SU-DHL-6 (cell line): ENCODE measurements at regions not wholly inside any gene's neighbourhood (a gene's known extent, or its start where the extent isn't known, plus 50 kb on each side); places are given as distances from the start of the nearest gene placed in this dataset.

Experiments
- H2AFZ ChIP-seq: fragments of 200-600 bp; sonication (generic); 2 replicates; pipeline ENCODE4 v1.6.1; 2014; ENCODE audit warnings: low read depth, mild to moderate bottlenecking, moderate library complexity, mixed read lengths, antibody characterized with exemption, low read length; ENCODE audit not compliant: severe bottlenecking
- H3F3A ChIP-seq: fragments of 200-600 bp; shearing (Covaris generic); 2 replicates; pipeline ENCODE4 v1.6.0; 2016; ENCODE audit warnings: antibody characterized with exemption, mild to moderate bottlenecking; ENCODE audit not compliant: insufficient read depth
- H3K27ac ChIP-seq: fragments of 200-600 bp; sonication (generic); 2 replicates; pipeline ENCODE4 v1.5.1; 2016; ENCODE audit warnings: low read depth, mild to moderate bottlenecking, low read length, moderate library complexity, mixed read lengths
- H3K27me3 ChIP-seq: fragments of 200-600 bp; sonication (generic), shearing (Covaris generic); 2 replicates; pipeline ENCODE4 v1.6.0; 2014; ENCODE audit warnings: mild to moderate bottlenecking, low read length
- H3K36me3 ChIP-seq: fragments of 200-600 bp; sonication (generic); 2 replicates; pipeline ENCODE4 v1.6.1; 2014; ENCODE audit warnings: mild to moderate bottlenecking, low read length, mixed read lengths
- H3K4me2 ChIP-seq: fragments of 300-600, 200-600 bp; shearing (Covaris generic), sonication (generic); 2 replicates; pipeline ENCODE4 v1.6.0; 2014; ENCODE audit warnings: low read length, low read depth, mild to moderate bottlenecking; ENCODE audit not compliant: poor library complexity, severe bottlenecking
- H3K4me3 ChIP-seq: fragments of 200-600 bp; sonication (generic); 2 replicates; pipeline ENCODE4 v1.5.1; 2014; ENCODE audit warnings: antibody characterized with exemption, low read length, mild to moderate bottlenecking, mixed read lengths; ENCODE audit not compliant: insufficient read depth, poor library complexity, severe bottlenecking
- H3K79me2 ChIP-seq: fragments of 200-600 bp; sonication (generic); 2 replicates; pipeline ENCODE4 v1.6.1; 2014; ENCODE audit warnings: mild to moderate bottlenecking, low read length, moderate library complexity; ENCODE audit not compliant: insufficient read depth
- H3K9ac ChIP-seq: fragments of 200-600 bp; sonication (generic); 2 replicates; pipeline ENCODE4 v1.7.0; 2014; ENCODE audit warnings: mild to moderate bottlenecking, low read length
- H3K9me2 ChIP-seq: fragments of 200-600 bp; sonication (generic); replicated peaks from 2 replicates; pipeline ENCODE4 v1.6.1; 2014; ENCODE audit warnings: low read length; ENCODE audit not compliant: insufficient read depth
- H3K9me3 ChIP-seq: fragments of 200-600 bp; sonication (generic); 2 replicates; pipeline ENCODE4 v1.6.1; 2014; ENCODE audit warnings: low read length, mixed read lengths; ENCODE audit not compliant: insufficient read depth
- H4K20me1 ChIP-seq: fragments of 200-600 bp; sonication (generic); 2 replicates; pipeline ENCODE4 v1.6.1; 2014; ENCODE audit warnings: low read depth, mild to moderate bottlenecking, antibody characterized with exemption, low read length, moderate library complexity, mixed read lengths
- CTCF ChIP-seq: fragments of 200-600 bp; sonication (generic); IDR thresholded peaks from one replicate; pipeline ENCODE4 v1.5.1; 2017; ENCODE audit warnings: antibody characterized with exemption, mild to moderate bottlenecking, low read length, moderate library complexity; ENCODE audit not compliant: insufficient read depth, poor library complexity, severe bottlenecking
- EZH2phosphoT487 ChIP-seq: fragments of 200-600 bp; sonication (generic), shearing (Covaris generic); conservative IDR thresholded peaks from 2 replicates; pipeline ENCODE4 v1.6.1; 2018; ENCODE audit warnings: mild to moderate bottlenecking, antibody characterized with exemption, low read length, moderate library complexity, mixed read lengths

GRCh38 chr14:86892152-86892956 is 1100.6 kb downstream of the GALC start:
- Histone ChIP-seq H2AFZ (no peak overlapping the region), H3K4me2 (no peak overlapping the region), H3K9me2 (no peaks in the 10 kb centered on the region), H4K20me1 (no peaks in the 10 kb centered on the region), H3K27ac (no peak overlapping the region), H3K4me3 (no peak overlapping the region), H3K36me3 (no peaks in the 10 kb centered on the region), H3K9me3 (no peaks in the 10 kb centered on the region), H3K27me3 (no peaks in the 10 kb centered on the region), H3K79me2 (no peaks in the 10 kb centered on the region), H3K9ac (no peak overlapping the region), H3F3A (no peaks in the 10 kb centered on the region)
- no peak for TF ChIP-seq EZH2phosphoT487
- no peak for TF ChIP-seq CTCF

- H3K9me3 ChIP-seq, result no peaks in the 10 kb centered on the region
- no peak overlapping the region for H3K4me2 ChIP-seq
- no peaks in the 10 kb centered on the region for H4K20me1 ChIP-seq
- H3K79me2 ChIP-seq, result no peaks in the 10 kb centered on the region
- no peak overlapping the region for H2AFZ ChIP-seq
- H3F3A ChIP-seq, result no peaks in the 10 kb centered on the region
- no peak overlapping the region for H3K27ac ChIP-seq
- TF ChIP-seq CTCF (no peak), EZH2phosphoT487 (no peak)
- no peak overlapping the region for H3K4me3 ChIP-seq
- no peaks in the 10 kb centered on the region for H3K27me3 ChIP-seq
- no peaks in the 10 kb centered on the region for H3K9me2 ChIP-seq
- H3K9ac ChIP-seq, result no peak overlapping the region
- no peaks in the 10 kb centered on the region for H3K36me3 ChIP-seq
Measured at GRCh38 chr14:86885280-86885679, 1107.7 kb downstream of the GALC start.

DNA sequence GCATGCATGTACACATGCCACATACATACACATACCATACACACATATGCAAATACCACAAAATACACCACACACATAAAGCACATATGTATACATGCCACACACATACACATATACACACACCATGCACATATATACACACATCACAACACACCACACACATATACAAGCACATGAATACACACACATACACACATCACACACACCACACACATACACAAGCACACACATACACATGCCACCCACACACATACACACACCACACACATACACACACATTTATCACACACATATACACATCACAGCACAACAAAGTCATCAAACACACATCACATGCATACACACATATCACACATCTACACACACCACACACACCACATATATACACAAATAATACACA is 1108.5 kb downstream of the GALC start:
- Histone ChIP-seq H3K9ac (no peak overlapping the region), H3K27me3 (no peaks in the 10 kb centered on the region), H2AFZ (no peak overlapping the region), H3K79me2 (no peaks in the 10 kb centered on the region), H4K20me1 (no peaks in the 10 kb centered on the region), H3F3A (no peaks in the 10 kb centered on the region), H3K4me3 (no peak overlapping the region), H3K4me2 (no peak overlapping the region), H3K27ac (no peak overlapping the region), H3K9me2 (no peaks in the 10 kb centered on the region), H3K36me3 (no peaks in the 10 kb centered on the region), H3K9me3 (no peaks in the 10 kb centered on the region)
- TF ChIP-seq CTCF (no peak), EZH2phosphoT487 (no peak)
